Fibroblast of the conjunctiva (primary cell): ENCODE measurements at regions not wholly inside any gene's neighbourhood (a gene's known extent, or its start where the extent isn't known, plus 50 kb on each side); places are given as distances from the start of the nearest gene placed in this dataset.

Experiments used
- DNase-seq: peaks from one replicate; pipeline ENCODE4 v3.0.0-alpha.2; 2010; ENCODE audit warnings: low read depth

GRCh38 chr7:155972247-155972646 is 160.0 kb upstream of the SHH start:
- no peak for DNase-seq

GRCh38 chr7:155971180-155971770 is 159.0 kb upstream of the SHH start:
- DNase-seq = no peak

- no peak for DNase-seq
These were observed 157.1 kb upstream of the SHH start for GRCh38 chr7:155969192-155969929.

GRCh38 chr7:155965010-155965409 is 152.7 kb upstream of the SHH start:
- no peak for DNase-seq

GRCh38 chr7:155964543-155964942 is 152.3 kb upstream of the SHH start:
- DNase-seq = no peak

- no peak for DNase-seq
These were observed 151.5 kb upstream of the SHH start for GRCh38 chr7:155963771-155964195.

GRCh38 chr7:155963356-155963755 is 151.1 kb upstream of the SHH start:
- DNase-seq = no peak

- DNase-seq = no peak
These were observed 150.7 kb upstream of the SHH start for GRCh38 chr7:155962968-155963300.

- DNase-seq = no peak
These were observed 150.1 kb upstream of the SHH start for GRCh38 chr7:155962191-155962967.

GRCh38 chr7:155961241-155962190 is 149.3 kb upstream of the SHH start:
- DNase-seq = no peak

- DNase-seq = no peak
These were observed 147.6 kb upstream of the SHH start for GRCh38 chr7:155959894-155960293.

- no peak for DNase-seq
These were observed 144.7 kb upstream of the SHH start for GRCh38 chr7:155956977-155957376.

GRCh38 chr7:155955367-155955635 is 143.0 kb upstream of the SHH start:
- DNase-seq = no peak

- no peak for DNase-seq
These were observed 142.5 kb upstream of the SHH start for GRCh38 chr7:155954550-155955366.

GRCh38 chr7:155953781-155954549 is 141.7 kb upstream of the SHH start:
- no peak for DNase-seq

- DNase-seq = no peak
These were observed 141.2 kb upstream of the SHH start for GRCh38 chr7:155953501-155953778.

- peak; percentile 39 for DNase-seq
These were observed 139.4 kb upstream of the SHH start for GRCh38 chr7:155951554-155952158.

- DNase-seq = no peak
These were observed 138.8 kb upstream of the SHH start for GRCh38 chr7:155950898-155951553.

GRCh38 chr7:155948845-155949244 is 136.6 kb upstream of the SHH start:
- no peak for DNase-seq

GRCh38 chr7:155948423-155948822 is 136.2 kb upstream of the SHH start:
- no peak for DNase-seq
